Lower leg skin (tissue), 4 donors: ENCODE measurements at regions not wholly inside any gene's neighbourhood (a gene's known extent, or its start where the extent isn't known, plus 50 kb on each side); places are given as distances from the start of the nearest gene placed in this dataset.

ENCODE experiments used
- DNase-seq, 2 donors: peaks; one replicate each; pipeline ENCODE4 v3.0.0-alpha.2; 2019; ENCODE audit warnings: low spot score in 2 of 2
- H3K4me3 ChIP-seq: fragments of 200-600 bp; sonication (generic); 2 replicates; pipeline ENCODE4 v1.5.1; 2017; ENCODE audit warnings: mild to moderate bottlenecking, low read depth; ENCODE audit not compliant: poor library complexity, severe bottlenecking
- CTCF ChIP-seq, 3 donors: fragments of 450-650 bp; IDR thresholded peaks; one replicate each; pipeline ENCODE4 v1.5.1; 2016; ENCODE audit warnings: antibody characterized with exemption in 3 of 3, mild to moderate bottlenecking in 3 of 3, moderate library complexity in 2 of 3
- POLR2A ChIP-seq, 2 donors: fragments of 450-650 bp; IDR thresholded peaks; one replicate each; pipeline ENCODE4 v1.6.1; 2016 to 2017; ENCODE audit warnings: antibody characterized with exemption in 2 of 2, mild to moderate bottlenecking in 1 of 2, moderate library complexity in 1 of 2
- WGBS, 2 donors: methylation state at CpG; one replicate each; pipeline ENCODE4 v1.1.5; 2018; 5-methylcytosine and 5-hydroxymethylcytosine counted together
- intact Hi-C: fragments of 100-400 bp; cut with DNase I; formaldehyde crosslinking; loops from one replicate; pipeline ENCODE4 v1.15.0; 2023; ENCODE audit warnings: low total_unique reads

- WGBS, 2 donors, result 66 to 75% methylated on average over 1 of the region's 1 CpG
- no peak overlapping the region for H3K4me3 ChIP-seq
- intact Hi-C loops, result no loop called here
- no peak for TF ChIP-seq CTCF (IDR thresholded peaks at IDR 0.05)
- no peak for TF ChIP-seq POLR2A (IDR thresholded peaks at IDR 0.05)
- DNase-seq, result no peak
Measured at GRCh38 chr15:69543681-69544364, 91.2 kb downstream of the RPLP1 start.

GRCh38 chr15:69544365-69545113 lies 91.9 kb downstream of the RPLP1 start:
- intact Hi-C loops, result no loop called here
- DNase-seq, result no peak
- H3K4me3 ChIP-seq, result no peak overlapping the region
- 76 to 85% methylated on average over 6 of the region's 6 CpGs for WGBS, 2 donors
- no peak for TF ChIP-seq POLR2A (IDR thresholded peaks at IDR 0.05)
- TF ChIP-seq CTCF (IDR thresholded peaks at IDR 0.05), result no peak

GRCh38 chr15:69546182-69546581 lies 93.6 kb downstream of the RPLP1 start:
- DNase-seq, result no peak
- WGBS, 2 donors, result 45 to 70% methylated on average over 3 of the region's 3 CpGs
- no peak overlapping the region for H3K4me3 ChIP-seq
- no peak for TF ChIP-seq POLR2A (IDR thresholded peaks at IDR 0.05)
- no peak for TF ChIP-seq CTCF (IDR thresholded peaks at IDR 0.05)
- intact Hi-C loops, result no loop called here

- TF ChIP-seq CTCF (IDR thresholded peaks at IDR 0.05) (no peak), POLR2A (IDR thresholded peaks at IDR 0.05) (no peak)
- WGBS, 2 donors, result 79 to 80% methylated on average over 24 of the region's 24 CpGs
Measured at GRCh38 chr15:69548395-69549180, 96.0 kb downstream of the RPLP1 start.

GRCh38 chr15:69551391-69552056 lies 98.9 kb downstream of the RPLP1 start:
- DNase-seq, result no peak
- intact Hi-C loops, result no loop called here

More at GRCh38 chr15:69548395-69549180, 96.0 kb downstream of the RPLP1 start:
- H3K4me3 ChIP-seq, result no peak overlapping the region
- intact Hi-C loops, result no loop called here
- DNase-seq, result no peak

More at GRCh38 chr15:69551391-69552056, 98.9 kb downstream of the RPLP1 start:
- WGBS, 2 donors, result 55 to 56% methylated on average over 5 of the region's 5 CpGs
- TF ChIP-seq CTCF (IDR thresholded peaks at IDR 0.05) (no peak), POLR2A (IDR thresholded peaks at IDR 0.05) (no peak)
- no peak overlapping the region for H3K4me3 ChIP-seq
